ENCODE measurements at regions not wholly inside any gene's neighbourhood (a gene's known extent, or its start where the extent isn't known, plus 50 kb on each side); places are given as distances from the start of the nearest gene placed in this dataset.

GRCh38 chr18:1983746-1984515, 587.4 kb downstream of the METTL4 start:
- FAIRE-seq, result no peak

DNA sequence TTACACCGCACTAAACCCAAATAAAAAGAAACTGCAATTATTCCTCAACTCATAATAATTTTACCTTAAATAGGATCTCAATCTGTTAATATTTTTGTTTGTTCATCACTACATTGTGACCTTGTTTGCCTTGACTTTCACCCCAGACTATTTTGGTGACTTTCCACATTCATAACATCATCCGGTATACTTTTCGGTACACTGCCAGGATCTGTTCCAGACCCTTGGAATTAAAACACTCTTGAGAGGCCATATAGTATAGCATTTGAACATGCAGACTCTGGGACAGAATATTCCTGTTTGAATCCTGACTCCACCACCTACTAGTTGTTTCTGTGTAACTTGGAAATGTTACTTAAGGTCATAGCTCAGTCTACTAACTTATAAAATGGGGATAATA, 577.4 kb downstream of the METTL4 start:
- no peak for FAIRE-seq

GRCh38 chr18:1994471-1994870, 576.8 kb downstream of the METTL4 start:
- FAIRE-seq, result no peak

GRCh38 chr18:1995041-1995612, 576.2 kb downstream of the METTL4 start:
- no peak for FAIRE-seq

DNA sequence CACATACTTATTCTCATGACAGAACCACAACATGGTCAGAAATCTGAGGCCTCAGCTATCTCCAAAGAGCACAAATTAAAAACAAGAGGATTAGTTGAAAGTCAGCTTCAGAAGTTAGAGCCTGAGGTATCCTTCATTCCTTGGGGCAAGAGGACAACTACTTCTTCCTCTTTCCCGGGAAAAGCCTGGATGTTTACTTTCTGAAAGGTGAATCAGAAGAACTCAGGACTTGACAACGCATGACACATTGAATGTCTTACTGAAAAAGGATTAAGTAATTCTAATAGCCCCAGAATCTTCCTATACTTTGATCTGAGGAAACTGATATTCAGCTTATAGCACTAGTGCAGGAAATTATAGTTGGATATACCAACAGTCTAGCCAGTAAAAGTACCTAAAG, 573.2 kb downstream of the METTL4 start:
- no peak for FAIRE-seq

GRCh38 chr18:1999387-1999786, 571.9 kb downstream of the METTL4 start:
- no peak for FAIRE-seq

DNA sequence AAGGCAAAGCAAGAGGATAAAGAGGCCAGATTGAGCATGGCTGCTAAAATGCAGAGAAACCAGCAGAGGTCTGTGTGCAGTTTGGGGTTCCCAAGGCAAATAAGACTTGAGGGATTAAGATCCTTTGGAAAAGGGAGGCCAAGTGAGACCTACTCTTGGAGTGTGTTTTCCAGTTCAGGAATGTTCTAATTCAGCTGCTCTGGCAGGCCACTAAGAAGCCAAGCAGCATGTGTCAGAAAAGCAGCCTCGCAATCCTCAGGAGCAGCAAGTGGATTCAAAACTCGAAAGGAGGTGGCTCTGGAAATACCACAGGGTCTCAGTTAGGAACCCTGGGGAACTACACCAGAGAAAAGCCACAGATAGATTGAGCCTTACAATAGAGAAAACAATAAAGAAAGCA, 569.2 kb downstream of the METTL4 start:
- FAIRE-seq, result no peak

- FAIRE-seq, result no peak
These were observed 568.7 kb downstream of the METTL4 start for GRCh38 chr18:2002604-2003003.

DNA sequence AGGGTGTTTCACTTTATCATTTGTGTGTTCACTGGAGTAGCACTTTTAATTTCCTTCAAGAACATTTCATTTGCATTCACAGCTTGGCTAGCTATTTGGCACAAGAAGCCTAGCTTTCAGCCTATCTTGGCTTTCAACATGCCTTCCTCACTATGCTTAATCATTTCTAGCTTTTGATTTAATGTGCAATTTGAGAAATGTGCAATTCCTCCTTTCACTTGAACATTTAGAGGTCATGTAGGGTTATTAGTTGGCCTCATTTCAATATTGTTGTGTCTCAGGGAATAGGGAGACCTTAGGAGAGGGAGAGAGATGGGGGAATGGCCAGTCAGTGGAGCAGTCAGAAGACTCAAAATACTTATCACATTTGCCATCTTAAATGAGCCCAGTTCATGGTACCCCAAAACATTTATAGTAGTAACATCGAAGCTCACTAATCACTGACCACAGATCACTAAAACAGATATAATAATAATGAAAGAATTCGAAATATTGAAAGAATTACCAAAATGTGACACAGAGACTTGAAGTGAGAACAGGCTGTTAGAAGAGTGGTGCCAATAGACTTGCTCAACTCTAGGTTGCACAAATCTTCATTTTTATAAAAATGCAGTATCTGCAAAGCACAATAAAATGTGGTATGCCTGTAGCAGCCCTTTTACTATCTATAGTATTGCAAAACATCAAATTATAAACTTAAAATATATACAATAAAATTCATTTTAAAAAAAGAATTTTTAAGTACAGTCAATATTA, 561.2 kb downstream of the METTL4 start:
- FAIRE-seq, result no peak

- no peak for FAIRE-seq
These were observed 544.3 kb downstream of the METTL4 start for GRCh38 chr18:2027016-2027415.

- no peak for FAIRE-seq
These were observed 543.5 kb downstream of the METTL4 start for GRCh38 chr18:2027756-2028155.

DNA sequence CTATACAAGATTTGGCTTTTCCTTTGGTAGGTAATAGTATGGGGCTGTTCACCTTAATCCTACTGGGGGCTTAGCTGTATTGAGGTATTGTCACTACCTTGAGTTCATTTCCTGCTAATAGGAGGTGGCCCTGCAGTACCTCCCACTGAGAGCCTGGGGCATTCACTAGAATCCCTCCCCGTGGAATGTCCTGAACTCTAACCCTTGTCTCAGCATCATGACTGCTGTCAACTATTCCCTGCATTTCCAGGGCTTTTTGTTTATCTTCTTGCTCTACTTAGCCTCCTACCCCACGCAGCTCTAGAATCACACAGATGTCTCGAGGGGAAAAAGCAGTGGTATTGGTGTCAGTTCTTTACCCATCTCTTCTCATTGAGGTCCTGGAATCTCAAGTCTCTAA, 542.3 kb downstream of the METTL4 start:
- FAIRE-seq, result no peak

DNA sequence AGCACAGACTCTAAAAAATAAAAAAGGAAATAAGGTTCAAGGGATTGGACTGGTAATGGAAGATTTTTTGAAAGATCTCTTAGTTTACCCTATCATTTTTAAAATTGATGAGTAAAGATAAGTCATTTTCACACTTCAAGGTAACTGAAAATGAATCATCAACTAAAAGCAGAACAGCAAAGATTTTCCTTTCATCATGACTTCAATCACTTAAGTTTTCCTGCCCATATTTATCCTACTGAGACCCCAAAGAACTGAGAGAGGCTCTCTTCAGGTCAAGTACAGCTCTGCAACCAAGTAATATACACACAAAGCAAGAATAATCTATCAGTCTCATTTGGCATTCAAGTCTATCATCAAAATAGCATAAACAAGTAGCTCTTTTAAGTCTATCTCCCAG, 540.7 kb downstream of the METTL4 start:
- no peak for FAIRE-seq

- FAIRE-seq, result no peak
These were observed 539.3 kb downstream of the METTL4 start for GRCh38 chr18:2032036-2032435.

- FAIRE-seq, result no peak
These were observed 536.2 kb downstream of the METTL4 start for GRCh38 chr18:2035056-2035455.

GRCh38 chr18:2036086-2036485, 535.2 kb downstream of the METTL4 start:
- FAIRE-seq, result no peak

DNA sequence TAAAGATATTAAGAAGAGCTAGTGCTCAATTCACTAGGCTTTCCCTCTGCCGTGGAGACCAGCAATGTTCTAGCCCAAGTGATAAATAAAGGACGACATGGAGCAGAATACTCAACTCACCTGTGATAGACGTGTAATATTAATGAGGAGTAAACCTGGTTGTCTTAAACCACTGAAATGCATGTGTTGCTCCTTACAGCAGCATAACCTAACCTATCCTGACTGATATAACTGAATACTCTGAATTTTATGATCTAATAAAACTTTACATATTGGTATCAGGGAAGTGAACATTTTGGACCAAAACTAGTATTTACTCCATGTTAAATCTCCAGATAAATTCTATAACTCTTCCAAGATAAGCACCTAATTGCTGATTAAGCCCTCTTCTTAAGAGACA, 531.0 kb downstream of the METTL4 start:
- FAIRE-seq, result no peak

GRCh38 chr18:2049986-2050385, 521.3 kb downstream of the METTL4 start:
- no peak for FAIRE-seq

- FAIRE-seq, result no peak
These were observed 520.6 kb downstream of the METTL4 start for GRCh38 chr18:2050702-2051201.

DNA sequence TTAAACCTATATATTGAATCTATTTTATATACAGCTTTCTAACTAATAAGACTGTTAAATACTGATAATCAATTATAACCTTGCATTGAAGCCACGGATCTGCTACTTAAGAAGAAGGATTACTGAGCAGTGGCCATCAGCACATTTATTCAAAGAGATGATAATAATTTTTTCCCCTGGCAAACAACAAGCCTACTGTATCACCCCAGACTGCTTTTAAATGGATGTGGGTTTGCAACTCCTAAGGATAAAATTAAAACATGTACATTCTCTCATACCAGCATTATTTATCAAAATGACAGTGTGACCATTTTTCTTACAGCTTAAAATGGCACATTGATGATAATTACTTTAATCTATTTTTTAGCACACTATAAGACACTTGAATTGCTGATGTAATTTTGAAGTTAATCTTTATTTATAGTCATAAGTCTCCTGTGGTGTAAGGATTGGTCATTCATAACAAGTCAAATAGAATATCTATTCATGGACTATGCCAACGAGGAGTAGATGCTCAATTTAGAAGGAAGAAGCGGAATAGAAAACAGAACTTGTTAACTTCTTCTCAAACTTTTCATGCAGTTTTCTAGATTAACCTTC, 517.7 kb downstream of the METTL4 start:
- no peak for FAIRE-seq

- FAIRE-seq, result no peak
These were observed 512.0 kb downstream of the METTL4 start for GRCh38 chr18:2059336-2059735.

DNA sequence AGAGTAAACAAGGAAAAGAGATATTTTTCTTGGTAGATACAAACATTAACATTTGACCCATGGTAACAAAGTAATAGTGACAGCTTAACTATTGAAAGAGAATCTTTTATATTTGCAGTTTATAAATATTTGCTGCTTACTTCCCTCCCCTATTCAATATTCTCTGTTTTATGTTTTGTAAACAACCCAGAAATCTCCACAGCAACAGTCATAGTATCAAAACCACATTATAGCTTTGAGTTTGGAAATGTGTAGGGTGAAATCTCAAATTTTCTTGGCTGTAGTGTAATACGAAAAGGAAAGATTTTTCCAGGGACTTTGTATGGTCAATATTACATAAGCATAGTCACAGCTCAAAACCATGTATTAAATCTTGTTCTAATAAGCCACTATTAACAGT, 511.2 kb downstream of the METTL4 start:
- no peak for FAIRE-seq

GRCh38 chr18:2070631-2071030, 500.7 kb downstream of the METTL4 start:
- FAIRE-seq, result no peak

Measured in colon (tissue), 2 donors.